HT1080 (cell line): ENCODE measurements at regions not wholly inside any gene's neighbourhood (a gene's known extent, or its start where the extent isn't known, plus 50 kb on each side); places are given as distances from the start of the nearest gene placed in this dataset.

Source experiments
- DNase-seq: peaks from one replicate; pipeline ENCODE4 v3.0.0-alpha.2; 2015; ENCODE audit warnings: low read depth

GRCh38 chr2:126748188-126748760, 92.3 kb downstream of the GYPC start:
- DNase-seq = no peak

GRCh38 chr2:126748929-126749518, 93.1 kb downstream of the GYPC start:
- no peak for DNase-seq

GRCh38 chr2:126749537-126749936, 93.6 kb downstream of the GYPC start:
- peak; percentile 26 for DNase-seq

GRCh38 chr2:126750506-126750905, 94.5 kb downstream of the GYPC start:
- no peak for DNase-seq

- no peak for DNase-seq
These were observed 95.5 kb downstream of the GYPC start for GRCh38 chr2:126751477-126751876.

GRCh38 chr2:126752876-126753275, 96.9 kb downstream of the GYPC start:
- DNase-seq = no peak

GRCh38 chr2:126753501-126754212, 97.7 kb downstream of the GYPC start:
- DNase-seq = no peak

GRCh38 chr2:126754240-126755004, 98.5 kb downstream of the GYPC start:
- no peak for DNase-seq

GRCh38 chr2:126756125-126756524, 100.2 kb downstream of the GYPC start:
- DNase-seq = no peak

GRCh38 chr2:126761256-126761980, 105.5 kb downstream of the GYPC start:
- DNase-seq = no peak

- DNase-seq = no peak
These were observed 106.3 kb downstream of the GYPC start for GRCh38 chr2:126761981-126762878.

- DNase-seq = no peak
These were observed 108.8 kb downstream of the GYPC start for GRCh38 chr2:126764686-126765265.

- no peak for DNase-seq
These were observed 109.4 kb downstream of the GYPC start for GRCh38 chr2:126765395-126765794.

- no peak for DNase-seq
These were observed 110.5 kb downstream of the GYPC start for GRCh38 chr2:126766295-126766968.

GRCh38 chr2:126766969-126767296, 111.0 kb downstream of the GYPC start:
- DNase-seq = no peak

GRCh38 chr2:126769118-126769517, 113.2 kb downstream of the GYPC start:
- no peak for DNase-seq

- DNase-seq = no peak
These were observed 114.5 kb downstream of the GYPC start for GRCh38 chr2:126770466-126770865.

- no peak for DNase-seq
These were observed 115.1 kb downstream of the GYPC start for GRCh38 chr2:126771094-126771493.

GRCh38 chr2:126771501-126772195, 115.7 kb downstream of the GYPC start:
- no peak for DNase-seq
